HG02642 (cell line): ENCODE measurements at regions not wholly inside any gene's neighbourhood (a gene's known extent, or its start where the extent isn't known, plus 50 kb on each side); places are given as distances from the start of the nearest gene placed in this dataset.
"Not testable (repeated sequence)": the region's sequence is repeated elsewhere in the genome, so short reads cannot be mapped to it uniquely, and the experiment has no call there.

Source experiments
- ATAC-seq: cut with Tn5 transposase; IDR thresholded peaks from one replicate; pipeline ENCODE4 v1.9.1; 2021; ENCODE audit warnings: mild to moderate bottlenecking; ENCODE audit not compliant: unreplicated experiment, poor library complexity

DNA sequence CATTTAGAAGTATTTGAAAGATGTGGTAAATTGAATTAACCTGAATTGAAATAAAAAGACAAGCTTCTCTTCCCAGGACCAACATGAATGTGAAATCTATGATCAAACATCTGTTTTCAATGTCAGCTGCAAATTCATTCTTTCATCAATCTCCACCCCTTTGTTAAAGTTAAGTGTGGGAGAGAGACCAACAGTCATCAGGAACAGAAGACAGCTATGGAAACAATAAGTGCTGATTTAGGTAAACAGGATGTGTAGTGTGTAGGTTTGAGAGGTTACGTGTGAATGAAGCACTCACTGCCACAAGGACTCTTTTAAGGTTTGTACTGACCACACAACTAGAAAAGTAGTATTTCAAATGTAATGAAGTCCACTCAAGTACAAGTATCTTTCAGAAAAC lies 1659.8 kb upstream of the CELF4 start:
- no peak for ATAC-seq

DNA sequence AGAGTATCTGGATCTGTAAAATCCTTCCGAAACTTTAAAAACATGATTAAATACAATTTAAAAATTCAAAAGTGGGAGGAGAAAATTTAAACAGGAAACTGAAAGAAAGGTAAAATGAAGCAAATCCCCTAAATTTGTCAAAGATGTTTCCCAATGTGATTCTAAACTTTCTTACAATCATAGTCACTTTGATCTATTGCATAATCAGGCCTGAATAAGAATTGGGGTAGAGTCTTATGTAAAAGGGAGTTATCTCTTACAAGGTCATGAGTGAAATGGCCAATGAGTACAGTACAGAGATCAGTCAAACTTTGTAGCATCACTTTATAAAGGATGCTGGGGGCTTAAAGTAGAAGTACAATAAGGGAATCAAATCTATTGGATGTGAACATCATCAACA lies 1657.7 kb upstream of the CELF4 start:
- ATAC-seq, result no peak

DNA sequence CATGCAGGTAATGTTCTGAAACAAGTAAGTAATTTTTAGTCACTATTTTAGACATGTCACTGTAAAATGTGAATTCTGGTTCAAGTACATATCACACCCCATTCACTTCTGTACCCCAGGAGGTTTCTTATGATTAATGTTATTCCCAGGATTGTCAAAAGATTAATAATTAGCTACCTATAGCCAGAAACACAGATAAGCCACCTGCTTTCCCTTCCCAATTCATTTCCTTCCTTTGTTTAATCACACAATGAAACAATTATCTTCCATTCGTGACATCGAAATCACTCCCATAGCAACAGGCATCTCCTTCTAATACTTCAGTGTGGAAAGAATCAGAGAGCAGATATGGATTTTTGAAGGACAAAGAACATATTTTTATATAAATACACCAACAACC lies 1650.3 kb upstream of the CELF4 start:
- no peak for ATAC-seq

DNA sequence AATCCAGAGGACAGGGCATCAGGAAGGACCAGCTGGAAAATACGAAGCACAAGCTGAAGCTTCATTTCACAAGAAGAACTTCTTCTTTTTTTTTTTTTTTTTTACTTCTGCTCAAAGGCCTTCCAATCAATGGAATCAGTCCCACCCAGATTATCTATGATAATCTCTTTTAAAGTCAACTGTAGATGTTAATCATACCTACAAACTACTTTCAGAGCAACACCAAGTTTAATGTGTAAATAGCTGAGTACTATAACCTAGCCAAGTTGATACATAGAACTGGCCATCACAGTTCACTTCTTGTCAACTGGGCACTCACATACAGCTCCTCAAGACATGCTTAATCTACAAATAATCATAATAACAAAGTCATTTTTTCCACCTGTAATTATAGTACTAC lies 1645.9 kb upstream of the CELF4 start:
- ATAC-seq, result no peak

DNA sequence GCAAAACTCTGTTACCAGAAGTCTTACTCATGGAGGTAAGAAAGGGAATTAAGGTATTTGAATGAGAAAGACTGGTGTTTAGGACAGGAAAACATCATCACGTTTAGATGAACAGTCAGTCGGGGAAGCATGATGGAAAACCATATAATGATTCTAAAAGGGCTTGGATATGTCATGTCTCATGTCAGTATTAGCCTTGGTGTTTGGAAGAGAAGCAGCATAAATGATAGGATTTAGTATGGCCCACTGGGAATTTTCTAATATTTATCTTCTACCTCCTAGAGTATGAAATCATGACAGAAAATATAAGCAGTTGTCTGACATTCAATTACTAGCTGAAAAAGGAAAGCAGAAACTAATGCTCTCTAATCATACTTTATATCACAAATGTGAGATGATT lies 1643.6 kb upstream of the CELF4 start:
- ATAC-seq, result no peak

DNA sequence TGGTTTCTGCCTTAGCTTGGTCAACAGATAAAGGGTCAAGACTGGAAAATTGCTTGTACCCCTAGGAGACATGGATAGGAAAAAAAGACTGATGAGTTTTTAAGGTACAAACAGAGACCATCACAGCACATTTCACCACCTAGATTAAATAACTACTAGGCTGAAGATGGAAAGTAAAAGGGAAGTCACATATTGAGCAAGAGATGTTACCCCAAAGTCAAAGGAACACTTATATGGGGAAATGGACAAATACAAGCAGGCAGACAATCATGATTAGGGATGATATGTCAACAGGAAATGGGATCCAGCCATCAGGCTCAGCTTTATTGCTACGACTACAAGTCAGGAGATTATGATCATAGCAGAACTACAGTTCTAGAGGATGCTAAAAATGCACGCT lies 1643.1 kb upstream of the CELF4 start:
- ATAC-seq, result no peak

DNA sequence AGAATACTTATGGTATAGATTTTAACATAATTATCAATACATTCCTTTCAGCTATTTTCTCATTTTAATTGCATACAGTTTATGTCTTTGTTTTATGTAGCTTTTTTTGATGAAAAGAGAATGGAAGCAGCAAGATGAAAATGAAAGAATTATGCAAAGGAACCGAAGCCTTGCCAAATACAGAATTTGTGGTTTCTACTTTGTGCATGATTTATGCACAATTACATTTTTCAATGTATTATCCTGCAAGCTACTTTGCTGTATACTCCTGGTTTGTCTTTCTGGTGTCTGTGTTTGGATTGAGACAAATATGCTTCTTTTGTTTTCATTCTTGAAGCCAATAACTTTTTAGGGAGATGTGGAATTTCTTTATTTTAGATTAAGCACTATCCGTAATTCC lies 1642.6 kb upstream of the CELF4 start:
- ATAC-seq, result no peak

DNA sequence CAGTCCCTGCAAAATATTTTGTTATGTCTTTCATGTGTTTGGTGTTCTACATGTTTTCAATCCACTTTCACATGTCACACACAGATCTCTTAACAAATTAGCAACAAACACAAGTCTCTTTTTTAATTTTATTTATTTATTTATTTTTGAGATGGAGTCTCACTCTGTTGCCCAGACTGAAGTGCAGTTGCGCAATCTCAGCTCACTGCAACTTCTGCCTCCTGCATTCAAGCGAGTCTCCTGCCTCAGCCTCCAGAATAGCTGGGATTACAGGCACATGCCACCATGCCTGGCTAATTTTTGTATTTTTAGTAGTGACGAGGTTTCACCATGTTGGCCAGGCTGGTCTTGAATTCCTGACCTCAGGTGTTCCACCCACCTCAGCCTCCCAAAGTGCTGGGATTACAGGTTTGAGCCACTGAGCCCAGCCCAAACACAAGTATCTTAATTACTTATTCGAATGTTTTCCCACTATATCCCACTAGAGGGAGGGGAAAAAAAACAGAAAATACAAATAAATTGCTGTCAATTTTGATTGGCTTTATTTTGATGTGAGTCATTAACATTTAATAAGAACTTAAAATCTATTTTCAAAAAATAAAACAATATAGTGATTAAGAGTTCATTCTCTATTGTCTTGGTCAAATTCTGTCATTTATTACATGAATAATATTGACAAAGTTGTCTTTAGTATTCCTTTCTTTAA lies 1641.0 kb upstream of the CELF4 start:
- ATAC-seq, result not testable (repeated sequence)

DNA sequence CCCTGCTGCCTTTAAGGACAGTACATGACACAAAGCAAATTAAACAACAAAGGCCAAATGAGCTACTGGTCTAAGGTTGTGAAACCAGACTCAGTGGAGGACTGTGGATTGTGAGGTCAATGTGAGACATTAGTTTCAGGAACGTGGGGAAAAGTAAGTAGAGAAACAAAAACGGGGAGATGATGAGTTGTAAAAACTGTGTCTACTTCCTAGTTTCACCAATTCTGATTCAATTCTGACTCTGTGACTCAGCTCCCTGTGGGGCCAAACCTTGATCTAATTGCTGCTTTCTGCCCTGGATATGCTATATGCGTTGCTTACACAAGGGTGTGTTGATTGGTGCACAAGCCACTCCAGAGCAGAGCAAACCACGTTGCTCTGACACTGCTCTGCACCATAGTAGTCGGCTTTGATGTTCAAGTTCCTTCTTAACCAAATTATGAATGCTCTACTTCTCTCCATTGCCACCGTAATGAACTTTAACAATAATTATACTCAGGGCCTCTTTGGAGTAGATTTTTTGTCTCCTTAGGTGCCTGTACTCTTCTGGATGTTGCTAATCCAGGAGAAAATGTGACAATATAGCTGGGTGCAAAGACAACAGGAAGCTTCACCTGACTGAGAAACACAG lies 1640.1 kb upstream of the CELF4 start:
- ATAC-seq, result no peak

DNA sequence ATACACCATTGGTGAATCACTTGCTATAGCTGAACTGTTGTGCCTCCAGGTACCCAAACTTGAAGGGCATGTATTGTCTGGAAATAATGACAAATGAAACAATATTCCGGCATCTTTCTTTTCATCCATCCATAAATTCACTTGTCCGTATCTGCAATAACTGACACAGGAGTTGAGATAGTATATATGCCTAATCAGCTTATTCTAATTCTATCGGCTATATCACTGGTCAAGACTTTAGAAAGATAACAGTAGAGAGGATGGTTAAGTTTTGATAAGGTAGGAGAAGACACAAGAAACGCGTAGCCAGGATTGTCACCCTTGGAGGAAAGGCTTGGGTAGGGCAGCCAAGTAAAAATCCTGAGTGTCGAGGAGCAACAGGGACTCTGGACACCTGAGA lies 1634.6 kb upstream of the CELF4 start:
- ATAC-seq, result no peak

DNA sequence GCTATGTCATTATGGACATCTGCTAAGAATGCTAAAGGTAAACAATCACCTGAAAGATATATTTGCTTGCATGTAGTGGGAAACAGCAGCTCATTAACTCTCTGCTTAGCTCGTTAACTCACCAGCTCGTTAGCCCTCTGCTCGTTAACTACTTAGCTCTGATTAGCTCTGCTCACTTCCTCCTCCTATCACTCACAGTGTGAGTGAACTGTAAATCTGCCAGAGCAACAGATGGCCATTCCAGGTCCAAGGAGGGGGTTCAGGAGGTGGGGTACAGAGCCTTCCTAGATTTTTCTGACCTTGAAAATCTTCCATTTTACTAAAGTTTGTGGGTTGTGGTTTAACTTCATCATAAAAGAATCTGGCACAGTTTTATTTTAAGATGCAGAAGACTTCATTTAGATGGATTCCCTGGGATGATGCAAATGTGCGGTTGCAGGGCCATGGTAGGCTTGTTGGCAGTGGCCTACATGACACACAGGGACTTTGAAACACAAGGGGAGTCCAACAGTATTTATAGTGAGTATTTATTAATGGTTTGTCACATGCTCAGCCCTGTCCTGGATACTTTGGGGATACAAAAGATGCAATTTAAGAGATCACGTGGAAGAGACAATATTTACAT lies 1633.7 kb upstream of the CELF4 start:
- ATAC-seq, result no peak

DNA sequence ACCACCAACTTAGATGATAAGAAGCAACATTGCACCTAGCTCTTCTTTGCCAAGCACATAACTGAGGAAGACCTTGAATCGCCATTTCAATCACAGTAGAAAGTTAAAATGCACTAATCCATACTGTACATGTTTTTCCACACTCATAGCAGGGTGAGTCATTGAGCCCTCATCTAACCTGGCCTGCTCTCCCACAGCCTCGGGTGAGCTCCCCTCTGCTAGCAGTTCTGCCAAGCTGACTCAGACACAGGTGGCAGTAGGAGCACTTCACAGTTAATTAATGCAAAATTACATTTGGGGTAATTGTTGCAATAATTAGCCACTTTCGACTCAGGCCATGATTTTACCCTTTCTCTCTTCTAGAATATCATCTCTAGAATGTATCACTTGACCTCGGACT lies 1632.8 kb upstream of the CELF4 start:
- no peak for ATAC-seq

DNA sequence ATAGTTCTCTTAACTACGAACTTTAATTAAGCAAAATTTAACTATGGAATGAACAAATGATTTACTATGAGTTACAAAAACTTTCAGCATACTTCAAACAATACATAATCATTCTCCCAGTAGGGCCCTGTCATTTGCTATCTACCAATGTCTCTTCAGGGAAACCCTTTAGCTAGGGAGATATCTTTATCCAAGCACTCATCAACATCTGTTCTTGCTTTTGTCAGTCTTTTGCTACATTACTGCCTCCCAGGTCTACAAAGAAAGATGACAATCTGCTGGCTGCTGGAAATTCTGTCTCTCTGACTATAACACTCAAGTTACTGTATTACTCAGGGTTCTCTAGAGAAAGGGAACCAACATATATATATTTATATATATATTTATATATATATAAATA lies 1626.3 kb upstream of the CELF4 start:
- ATAC-seq, result no peak

DNA sequence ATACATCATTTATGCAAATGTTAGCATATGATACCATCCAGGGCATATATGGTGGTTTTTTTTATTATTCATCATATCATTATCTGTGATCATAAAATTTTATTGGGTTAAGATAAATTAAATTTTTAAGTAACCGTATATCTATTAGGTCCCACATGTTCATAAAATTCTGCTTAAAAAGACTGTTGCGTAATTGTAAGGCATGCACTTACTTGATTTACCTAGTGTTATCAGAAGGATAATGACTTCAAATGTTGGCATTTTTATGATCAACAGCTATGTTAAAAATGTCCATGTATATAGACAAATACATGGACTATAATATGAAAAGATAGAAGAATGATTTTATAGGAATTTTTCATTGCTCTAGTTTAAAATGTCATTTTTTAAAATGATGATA lies 1625.5 kb upstream of the CELF4 start:
- ATAC-seq, result no peak

DNA sequence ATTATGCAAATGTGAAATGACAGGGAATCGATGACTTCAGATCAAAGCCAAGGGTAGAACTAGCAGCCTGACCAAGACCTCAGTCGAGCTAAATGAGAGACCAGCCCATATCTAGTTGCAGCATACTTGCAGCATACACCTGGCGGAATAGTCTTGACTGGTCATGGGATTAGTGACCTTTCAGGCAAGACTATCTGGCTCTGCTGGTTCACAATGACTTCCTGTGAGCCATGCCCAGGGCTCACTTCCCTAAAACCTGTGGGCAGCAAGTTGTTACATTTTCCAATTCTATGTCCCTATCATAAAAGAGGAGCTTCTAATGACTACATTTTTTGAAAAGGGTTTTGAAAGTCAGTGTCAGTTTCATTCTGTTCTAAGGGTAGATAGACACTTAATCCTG lies 1624.9 kb upstream of the CELF4 start:
- ATAC-seq, result no peak

DNA sequence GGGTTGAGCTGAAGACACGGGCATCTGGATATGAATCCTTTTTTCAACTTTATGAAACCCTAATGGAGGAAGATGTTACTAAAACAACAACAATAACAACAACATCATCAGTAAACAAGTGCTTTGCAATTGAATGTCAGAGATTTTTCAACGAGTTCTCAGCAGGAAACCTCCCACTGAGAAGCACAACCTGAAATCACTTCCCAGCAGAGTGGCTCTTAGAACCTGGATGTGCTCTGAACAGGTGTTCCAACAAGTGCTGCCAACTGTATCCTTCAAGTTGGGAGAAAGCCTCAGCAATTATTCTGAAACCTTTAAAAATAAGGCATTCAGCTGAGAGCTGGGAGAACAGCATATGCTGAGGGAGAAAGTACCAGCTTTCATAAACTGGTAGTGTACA lies 1622.7 kb upstream of the CELF4 start:
- ATAC-seq, result no peak

DNA sequence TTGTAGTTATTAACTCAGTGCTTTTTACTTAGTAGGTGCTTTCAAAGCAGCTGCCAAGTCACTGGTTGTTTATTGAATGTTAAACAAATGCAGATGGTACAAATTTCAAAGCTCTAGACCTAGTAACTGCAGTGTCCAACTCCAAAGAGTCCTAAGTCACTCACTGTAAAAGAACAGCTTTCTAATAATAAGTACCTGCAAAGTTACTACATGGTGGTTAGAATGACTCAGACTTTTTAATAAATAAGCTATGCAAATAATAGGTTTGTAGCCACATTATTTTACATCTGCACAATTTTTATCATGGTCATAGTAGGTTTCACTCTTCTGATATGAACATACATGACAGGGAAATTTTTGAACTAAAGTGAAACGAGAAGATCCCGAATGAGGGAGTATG lies 1620.4 kb upstream of the CELF4 start:
- ATAC-seq, result no peak

DNA sequence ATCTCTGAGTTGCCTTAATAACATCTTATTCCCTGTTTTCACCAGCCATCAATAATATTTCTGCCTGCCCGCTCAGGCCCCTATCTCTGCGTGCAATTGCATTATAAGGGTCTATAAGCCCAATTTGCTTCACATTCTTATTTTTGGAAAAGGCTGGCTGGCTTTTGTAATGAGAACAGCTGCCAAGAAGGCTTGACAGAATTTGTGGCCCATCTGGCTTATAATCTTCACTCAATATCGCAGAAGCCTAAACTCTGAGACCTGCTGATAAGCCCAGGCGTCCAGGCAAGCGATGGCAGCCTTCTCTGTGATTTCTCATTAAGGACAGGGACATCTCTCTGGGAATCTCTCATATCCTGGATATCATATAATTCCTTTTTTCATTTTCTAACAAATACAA lies 1618.6 kb upstream of the CELF4 start:
- ATAC-seq, result no peak

DNA sequence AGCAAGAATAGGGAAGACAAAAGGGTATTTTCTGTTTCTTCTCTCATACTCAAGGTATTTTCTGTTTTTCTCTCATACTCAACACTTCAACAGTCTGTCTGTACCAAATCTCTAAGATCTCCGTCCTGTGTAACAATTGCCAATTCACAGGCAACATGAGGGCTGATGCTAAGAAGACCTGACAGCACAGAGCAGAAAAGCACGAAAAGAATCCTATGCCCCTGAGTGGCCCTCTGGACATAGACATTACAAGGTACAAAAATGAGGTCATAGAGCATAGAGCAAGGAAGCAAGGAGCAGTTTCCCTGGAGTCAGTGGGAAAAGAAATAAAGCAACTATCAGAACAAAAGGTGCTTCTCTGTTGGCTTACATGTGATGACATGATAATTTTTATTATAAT lies 1612.6 kb upstream of the CELF4 start:
- no peak for ATAC-seq

DNA sequence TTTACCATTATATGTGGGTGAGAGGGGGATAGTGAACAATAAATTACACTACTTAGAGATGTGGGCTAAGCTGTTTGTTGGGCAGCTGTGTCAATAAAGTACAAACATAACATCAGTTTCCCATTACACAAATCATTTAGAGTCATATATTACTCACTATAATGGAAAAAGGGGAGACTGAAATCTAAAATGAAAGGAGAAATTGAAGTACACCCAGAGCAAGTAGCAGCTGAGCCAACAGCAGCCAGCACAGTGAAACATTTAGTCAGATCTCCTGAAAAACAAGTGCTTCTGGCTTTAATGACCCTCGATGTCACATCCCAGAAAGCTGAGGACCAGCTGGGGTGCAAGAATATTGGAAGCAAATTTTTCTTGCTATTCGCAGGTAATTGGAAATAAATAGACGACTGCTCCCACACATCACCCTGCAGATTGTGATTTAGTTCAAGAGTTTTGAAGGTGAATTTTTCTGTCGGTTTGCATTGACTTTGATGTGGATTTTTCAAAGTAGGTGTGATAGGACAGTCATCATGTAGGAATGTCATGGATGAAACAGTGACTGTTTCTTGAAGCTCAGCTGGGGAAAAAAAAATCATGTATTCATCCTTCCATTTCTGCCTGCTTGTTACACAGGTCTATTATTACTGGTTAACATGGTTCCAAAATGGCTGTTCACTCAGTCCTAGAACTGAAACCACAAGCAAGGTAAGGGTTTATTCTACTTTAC lies 1607.3 kb upstream of the CELF4 start:
- ATAC-seq, result no peak

DNA sequence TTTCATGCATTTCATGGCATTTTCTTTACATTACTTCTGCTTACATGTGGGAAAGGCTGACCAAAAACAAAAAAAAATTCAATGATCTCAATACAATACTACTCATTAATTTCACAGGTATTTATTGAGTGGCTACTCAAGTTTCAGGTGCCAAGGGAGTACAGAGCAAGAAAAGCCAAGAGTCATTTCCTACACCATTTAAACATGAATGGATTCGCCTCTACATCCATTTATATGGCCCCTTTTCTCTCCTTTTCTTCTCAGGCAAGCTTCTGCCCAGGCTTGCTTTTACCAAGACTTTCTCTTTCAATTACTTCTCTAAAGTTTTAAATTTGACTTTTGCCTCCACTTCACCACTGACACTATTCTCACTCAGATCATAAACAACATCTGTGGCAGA lies 1603.1 kb upstream of the CELF4 start:
- no peak for ATAC-seq
